ENCODE measurements at regions not wholly inside any gene's neighbourhood (a gene's known extent, or its start where the extent isn't known, plus 50 kb on each side); places are given as distances from the start of the nearest gene placed in this dataset.

GRCh38 chr13:65032825-65033224, 2197.3 kb downstream of the PCDH9 start:
- in situ Hi-C loops (cut with MboI), result no loop called here
- CTCF ChIA-PET, result no interaction called here

GRCh38 chr13:65028101-65028500, 2202.0 kb downstream of the PCDH9 start:
- in situ Hi-C loops (cut with MboI) (no loop called here), intact Hi-C loops (cut with micrococcal nuclease; ENCODE audit: unreplicated experiment) (no loop called here)
- SMC1A ChIA-PET (ENCODE audit: uncharacterized antibody, unreplicated experiment), result no interaction called here
- Histone ChIP-seq H3K36me3 (ENCODE audit: control insufficient read depth in 2 of 2, insufficient read depth in 2 of 2, low read length in 1 of 2) (no peaks in the 10 kb centered on the region), H3K4me2 (ENCODE audit: control insufficient read depth, insufficient read depth) (no peak overlapping the region), H3K27me3 (replicated peaks in 1 of 2; ENCODE audit: control insufficient read depth in 2 of 2, insufficient read depth in 2 of 2, low read length in 1 of 2) (no peaks in the 10 kb centered on the region), H3K9me3 (replicated peaks; ENCODE audit: control insufficient read depth, insufficient read depth, low read length) (no peaks in the 10 kb centered on the region), H4K20me1 (ENCODE audit: control insufficient read depth, insufficient read depth) (no peaks in the 10 kb centered on the region), H2AFZ (ENCODE audit: control insufficient read depth, low read depth, low read length) (no peak overlapping the region), H3K27ac (ENCODE audit: control insufficient read depth, insufficient read depth) (no peak overlapping the region), H3K4me1 (ENCODE audit: control insufficient read depth, insufficient read depth, low read length) (no peaks in the 10 kb centered on the region), H3K9ac (ENCODE audit: control insufficient read depth, insufficient read depth, low read length) (no peak overlapping the region), H3K79me2 (ENCODE audit: control insufficient read depth, insufficient read depth, low read length) (no peaks in the 10 kb centered on the region), H3K4me3 (no peak overlapping the region)
- no peak for DNase-seq (ENCODE audit: low read depth, low spot score)
- no peak for ATAC-seq
- BruUV-seq (replicated peaks), result no TSS peak
- POLR2A ChIA-PET, result no interaction called here
- FAIRE-seq, result no peak
- CTCF ChIA-PET, result interaction anchor here (1.0 kb wide), 1 partner anchor 12 kb away, joined by 3 read pairs; no protein-coding TSS in a partner anchor
- RAD21 ChIA-PET (ENCODE audit: unreplicated experiment), result no interaction called here
- TF ChIP-seq ZNF274 (IDR thresholded peaks at IDR 0.05; ENCODE audit: insufficient read depth, insufficient read length) (no peak), POLR2A (IDR thresholded peaks at IDR 0.05; ENCODE audit: low read depth, low read length) (no peak), NFYA (IDR thresholded peaks at IDR 0.05; ENCODE audit: borderline replicate concordance, low read depth, low read length) (no peak), ZBTB40 (IDR thresholded peaks at IDR 0.05; ENCODE audit: borderline replicate concordance) (no peak), RAD51 (IDR thresholded peaks at IDR 0.05) (no peak), SMARCA5 (IDR thresholded peaks at IDR 0.05) (no peak), ATF3 (IDR thresholded peaks at IDR 0.05; ENCODE audit: borderline replicate concordance, extremely low read depth, low read depth, low read length) (no peak), LARP7 (IDR thresholded peaks at IDR 0.05) (no peak), KAT2A (conservative IDR thresholded peaks at IDR 0.05; ENCODE audit: control insufficient read depth, low read depth, low read length) (no peak)
- 4% methylated on average over 1 of the region's 1 CpG for WGBS (ENCODE audit: insufficient coverage, insufficient replicate concordance, low lambda C conversion rate, missing lambda C conversion rate)

More at GRCh38 chr13:65032825-65033224, 2197.3 kb downstream of the PCDH9 start:
- TF ChIP-seq SMAD1 (IDR thresholded peaks at IDR 0.05; ENCODE audit: low read depth, partially characterized antibody), result no peak
- Histone ChIP-seq H3K4me3 (no peak overlapping the region), H3K4me2 (ENCODE audit: control insufficient read depth, insufficient read depth) (no peak overlapping the region), H3K79me2 (ENCODE audit: control insufficient read depth, insufficient read depth, low read length) (no peaks in the 10 kb centered on the region), H3K4me1 (ENCODE audit: control insufficient read depth, insufficient read depth, low read length) (no peaks in the 10 kb centered on the region), H3K9ac (ENCODE audit: control insufficient read depth, insufficient read depth, low read length) (no peak overlapping the region), H2AFZ (ENCODE audit: control insufficient read depth, low read depth, low read length) (no peak overlapping the region), H3K27me3 (replicated peaks in 1 of 2; ENCODE audit: control insufficient read depth in 2 of 2, insufficient read depth in 2 of 2, low read length in 1 of 2) (no peaks in the 10 kb centered on the region), H3K36me3 (ENCODE audit: control insufficient read depth in 2 of 2, insufficient read depth in 2 of 2, low read length in 1 of 2) (no peaks in the 10 kb centered on the region), H3K9me3 (replicated peaks; ENCODE audit: control insufficient read depth, insufficient read depth, low read length) (no peaks in the 10 kb centered on the region), H4K20me1 (ENCODE audit: control insufficient read depth, insufficient read depth) (no peaks in the 10 kb centered on the region), H3K27ac (ENCODE audit: control insufficient read depth, insufficient read depth) (no peak overlapping the region)
- no TSS peak for BruUV-seq (replicated peaks)
- intact Hi-C loops (cut with micrococcal nuclease; ENCODE audit: unreplicated experiment), result no loop called here
- ATAC-seq, result no peak
- 0% methylated on average over 2 of the region's 2 CpGs for WGBS (ENCODE audit: insufficient coverage, insufficient replicate concordance, low lambda C conversion rate, missing lambda C conversion rate)
- SMC1A ChIA-PET (ENCODE audit: uncharacterized antibody, unreplicated experiment), result no interaction called here
- no peak for DNase-seq (ENCODE audit: low read depth, low spot score)
- RAD21 ChIA-PET (ENCODE audit: unreplicated experiment), result no interaction called here
- no peak for FAIRE-seq
- POLR2A ChIA-PET, result no interaction called here
